PC-9 (cell line): ENCODE measurements at regions not wholly inside any gene's neighbourhood (a gene's known extent, or its start where the extent isn't known, plus 50 kb on each side); places are given as distances from the start of the nearest gene placed in this dataset.

Experiments
- CTCF ChIP-seq: fragments of 200-600 bp; sonication (generic); conservative IDR thresholded peaks from 2 replicates; pipeline ENCODE4 v1.6.1; 2017; ENCODE audit warnings: mixed run types, antibody characterized with exemption, mild to moderate bottlenecking, moderate library complexity
- EZH2 ChIP-seq: fragments of 200-600 bp; sonication (generic); IDR thresholded peaks from 2 replicates; pipeline ENCODE4 v1.8.0; 2017; ENCODE audit warnings: antibody characterized with exemption, low read depth

GRCh38 chr6:137630666-137631065, 136.5 kb upstream of the OLIG3 start:
- TF ChIP-seq CTCF (no peak), EZH2 (no peak)
